SK-MEL-5 (cell line): ENCODE measurements at regions not wholly inside any gene's neighbourhood (a gene's known extent, or its start where the extent isn't known, plus 50 kb on each side); places are given as distances from the start of the nearest gene placed in this dataset.

Source experiments
- DNase-seq: peaks from one replicate; pipeline ENCODE4 v3.0.0-alpha.2; 2016; ENCODE audit warnings: low read depth, low spot score
- in situ Hi-C: cut with HindIII; loops from 2 replicates; pipeline ENCODE4 v1.10.0; 2016; ENCODE audit warnings: low sequenced_read_pairs, high pct_unique_total_duplicates, low pct_unique_long_range_greater_than_20kb

DNA sequence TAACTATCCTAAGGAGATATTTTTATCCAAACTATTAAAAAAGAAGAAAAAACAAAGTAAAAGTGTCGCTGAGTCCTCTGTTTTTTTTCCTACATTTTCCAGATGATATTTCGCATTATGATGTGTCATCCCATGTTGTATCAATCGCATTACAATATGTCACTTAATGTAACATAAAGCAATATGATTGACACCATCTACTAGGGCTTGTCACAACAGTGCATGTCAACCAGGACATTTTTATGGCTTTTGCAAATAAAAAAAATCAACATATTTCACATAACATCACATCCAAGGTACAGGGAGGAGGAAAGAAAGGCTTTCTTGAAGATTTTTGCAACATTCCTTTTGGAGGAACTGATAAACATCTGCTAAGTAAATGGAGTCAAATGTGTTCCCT lies 308.9 kb downstream of the ETAA1 start:
- in situ Hi-C loops = no loop called here
- no peak for DNase-seq

- in situ Hi-C loops = no loop called here
Observed at GRCh38 chr2:67707896-67708295, 310.8 kb downstream of the ETAA1 start.

DNA sequence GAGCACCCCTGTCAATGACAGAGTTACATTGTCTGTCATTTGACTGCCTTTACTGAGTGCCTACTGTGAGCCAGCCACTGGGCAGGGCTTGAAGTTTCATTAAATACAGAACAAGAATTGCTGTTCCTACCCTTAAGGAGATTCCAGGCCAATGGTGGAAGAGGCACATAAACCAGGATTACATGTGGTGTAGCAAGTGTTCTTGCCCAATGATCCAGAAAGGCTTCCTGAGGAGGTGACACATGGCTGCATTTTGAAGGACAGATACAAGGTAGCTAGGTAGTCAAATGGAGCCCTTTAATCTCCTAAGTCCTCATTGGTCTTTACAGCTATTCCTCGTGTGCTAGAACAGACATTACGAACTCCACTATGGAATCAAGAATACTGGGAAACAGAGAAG lies 312.7 kb downstream of the ETAA1 start:
- in situ Hi-C loops = no loop called here
- no peak for DNase-seq

More at GRCh38 chr2:67707896-67708295, 310.8 kb downstream of the ETAA1 start:
- no peak for DNase-seq

DNA sequence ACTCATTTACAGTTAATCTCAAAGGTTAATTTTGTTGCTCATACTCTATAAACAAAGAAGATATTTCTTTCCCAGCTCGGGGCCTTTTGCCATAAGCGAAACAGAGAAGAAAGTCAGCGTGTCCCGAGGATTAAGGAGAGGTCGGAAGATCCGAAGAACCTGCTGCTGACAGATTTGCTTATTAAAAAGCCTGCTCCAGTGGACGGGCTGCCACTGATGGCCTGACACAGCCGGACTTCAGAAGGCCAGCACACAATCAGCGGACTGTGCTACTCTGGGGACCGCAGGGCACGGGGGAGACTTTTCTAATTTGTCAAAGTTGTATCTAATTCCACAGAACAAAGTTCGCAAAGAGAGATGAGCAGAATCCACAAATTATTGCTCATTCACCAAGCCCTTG lies 315.4 kb downstream of the ETAA1 start:
- in situ Hi-C loops = no loop called here

DNA sequence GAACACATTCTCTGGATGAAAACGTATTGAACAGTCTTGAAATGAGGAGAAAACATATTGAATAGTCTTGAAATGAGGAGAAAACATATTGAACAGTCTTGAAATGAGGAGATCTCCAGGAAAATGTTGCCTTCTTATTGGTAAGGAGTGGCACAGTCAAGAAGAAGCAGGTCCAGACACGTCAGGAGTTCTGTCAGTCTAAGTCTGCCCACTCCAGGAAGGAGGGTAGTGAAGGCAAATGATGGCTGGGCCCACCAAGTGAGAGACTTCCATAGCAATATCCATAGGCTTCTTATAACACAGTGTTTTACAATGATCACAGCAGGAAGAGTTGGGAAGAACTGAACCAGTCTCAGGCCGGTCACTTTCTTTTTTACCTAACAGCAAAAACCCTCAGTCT lies 316.2 kb downstream of the ETAA1 start:
- in situ Hi-C loops = no loop called here

More for the DNA sequence above, 315.4 kb downstream of the ETAA1 start:
- DNase-seq = peak; percentile 8

GRCh38 chr2:67716895-67717396 lies 319.8 kb downstream of the ETAA1 start:
- in situ Hi-C loops = no loop called here

More for the DNA sequence above, 316.2 kb downstream of the ETAA1 start:
- no peak for DNase-seq

DNA sequence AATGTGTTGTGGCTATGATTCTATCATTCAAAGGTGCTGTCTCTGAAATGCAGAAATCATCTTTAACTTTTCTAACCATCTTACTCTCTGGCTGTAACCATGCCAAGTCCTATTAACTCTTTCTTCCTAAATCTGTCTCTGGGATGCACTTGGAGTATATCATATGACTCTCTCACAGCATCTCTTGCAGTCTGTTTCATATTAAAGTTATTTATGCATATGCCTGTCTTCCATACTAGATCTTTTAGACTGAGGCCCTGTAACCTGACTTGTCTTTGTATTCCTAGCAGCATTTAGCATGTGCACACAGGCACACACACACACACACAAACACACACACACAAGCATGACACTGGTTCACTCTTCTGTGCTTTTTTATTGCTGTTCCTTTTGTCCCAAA lies 320.6 kb downstream of the ETAA1 start:
- DNase-seq = no peak
- in situ Hi-C loops = no loop called here

More at GRCh38 chr2:67716895-67717396, 319.8 kb downstream of the ETAA1 start:
- no peak for DNase-seq

DNA sequence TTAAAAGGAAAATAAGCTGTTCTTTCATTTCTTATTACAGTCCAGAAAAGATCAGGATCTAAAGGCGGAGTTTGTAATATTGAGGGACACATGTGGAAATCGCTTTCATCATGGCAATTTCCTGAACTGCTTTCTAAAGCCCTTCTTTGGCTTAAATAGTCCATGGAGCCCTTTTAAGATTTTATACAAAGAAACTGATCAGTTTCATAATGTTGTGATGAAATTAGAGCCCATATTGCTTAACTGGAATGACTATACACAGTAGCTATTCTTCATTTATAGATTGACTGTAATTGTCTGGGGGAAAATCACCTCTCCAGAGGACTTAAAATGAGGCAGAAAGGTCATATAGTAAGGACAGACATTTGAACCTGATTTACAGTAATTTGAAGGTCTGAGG lies 322.2 kb downstream of the ETAA1 start:
- in situ Hi-C loops = no loop called here
- DNase-seq = no peak

- no peak for DNase-seq
- in situ Hi-C loops = no loop called here
Observed at GRCh38 chr2:67721516-67721915, 324.4 kb downstream of the ETAA1 start.

- DNase-seq = no peak
- in situ Hi-C loops = no loop called here
Observed at GRCh38 chr2:67724261-67724660, 327.1 kb downstream of the ETAA1 start.

- DNase-seq = no peak
- in situ Hi-C loops = loop anchor here (25.0 kb wide), 1 partner anchor 312 kb away; no protein-coding TSS in a partner anchor
Observed at GRCh38 chr2:67725731-67726130, 328.6 kb downstream of the ETAA1 start.

GRCh38 chr2:67726416-67726815 lies 329.3 kb downstream of the ETAA1 start:
- DNase-seq = no peak
- in situ Hi-C loops = loop anchor here (25.0 kb wide), 1 partner anchor 311 kb away; no protein-coding TSS in a partner anchor

- DNase-seq = no peak
- in situ Hi-C loops = loop anchor here (25.0 kb wide), 1 partner anchor 310 kb away; no protein-coding TSS in a partner anchor
Observed at GRCh38 chr2:67727131-67727530, 330.0 kb downstream of the ETAA1 start.

DNA sequence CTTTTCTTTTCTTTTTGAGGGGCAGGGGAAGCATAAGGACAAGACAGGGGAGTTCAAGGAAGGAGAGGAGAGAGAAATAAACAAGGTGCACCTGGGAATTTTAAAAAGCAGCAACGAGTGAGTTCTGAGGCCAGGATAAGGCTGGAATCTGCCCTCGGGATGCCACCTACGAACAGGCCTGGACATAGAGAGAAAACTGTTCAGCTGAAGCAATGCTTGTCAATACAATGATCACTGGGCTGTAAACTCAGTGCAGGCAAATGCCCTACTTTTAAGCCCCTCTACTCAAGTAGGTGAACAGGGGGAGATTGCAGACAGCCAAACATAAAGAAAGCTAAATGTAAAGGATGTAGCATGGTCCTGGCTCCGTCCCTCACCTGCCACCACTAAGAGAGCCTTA lies 330.5 kb downstream of the ETAA1 start:
- in situ Hi-C loops = loop anchor here (25.0 kb wide), 1 partner anchor 310 kb away; no protein-coding TSS in a partner anchor
- DNase-seq = no peak

DNA sequence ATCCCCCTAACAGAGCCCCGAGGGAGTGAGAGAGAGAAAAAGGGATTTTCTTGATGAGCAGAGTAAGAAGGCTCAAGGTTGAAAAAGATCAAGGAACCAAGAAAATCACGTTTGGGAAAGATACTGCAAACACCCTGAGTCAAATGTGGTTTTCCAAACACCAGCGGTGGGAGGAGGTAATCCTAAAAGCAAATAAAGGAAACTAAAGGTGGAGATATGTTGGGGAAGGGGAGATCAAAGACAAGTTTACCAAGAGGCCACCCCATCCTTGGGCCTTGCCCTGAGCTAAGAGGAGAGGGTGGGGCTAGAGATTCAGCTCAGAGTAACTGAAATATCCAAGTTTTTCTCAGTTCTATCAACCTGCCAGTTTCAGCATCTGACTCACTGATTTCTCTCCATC lies 332.3 kb downstream of the ETAA1 start:
- no peak for DNase-seq
- in situ Hi-C loops = loop anchor here (25.0 kb wide), 1 partner anchor 308 kb away; no protein-coding TSS in a partner anchor

DNA sequence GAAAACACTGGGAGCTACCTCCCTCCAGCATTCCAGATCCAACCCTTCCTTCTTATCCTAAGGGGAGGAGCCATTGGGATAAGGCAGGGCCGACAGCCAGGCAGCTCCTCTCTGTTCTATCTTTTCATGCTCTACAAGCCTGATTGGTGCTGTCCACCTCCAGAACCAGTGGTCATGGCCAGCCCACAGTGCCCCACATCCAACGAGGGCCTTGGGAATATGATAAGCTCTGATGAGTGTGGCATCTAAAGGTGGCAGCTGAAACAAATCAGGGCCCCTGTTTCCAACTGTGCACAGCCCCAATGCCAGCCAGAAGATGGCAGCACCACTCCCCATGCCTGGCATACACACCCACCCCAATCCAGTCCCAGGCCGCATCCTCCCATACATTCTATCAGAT lies 329.3 kb downstream of the C1D start:
- in situ Hi-C loops = loop anchor here (25.0 kb wide), 1 partner anchor 304 kb away; no protein-coding TSS in a partner anchor
- DNase-seq = peak; percentile 80

DNA sequence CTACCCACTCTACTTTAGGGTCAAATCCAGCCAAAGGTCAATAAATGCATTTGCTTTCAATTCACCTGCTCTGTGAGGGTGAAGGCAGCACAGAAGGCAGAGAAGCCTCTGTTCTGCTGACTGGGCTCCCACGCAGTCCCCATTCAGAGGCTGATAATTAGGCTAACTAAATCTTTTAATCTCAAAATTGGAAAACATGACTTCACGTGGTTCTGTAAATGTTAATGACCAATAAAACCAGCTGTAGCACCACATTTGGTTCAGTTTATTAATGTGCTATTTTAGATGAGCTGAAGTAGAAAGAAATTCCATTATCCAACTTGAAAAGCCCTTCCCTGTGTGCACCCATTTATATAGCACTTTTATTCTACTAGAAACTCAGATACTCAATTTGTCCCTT lies 310.6 kb downstream of the C1D start:
- DNase-seq = no peak
- in situ Hi-C loops = no loop called here

GRCh38 chr2:67752969-67753368 lies 309.8 kb downstream of the C1D start:
- no peak for DNase-seq

GRCh38 chr2:67755156-67755882 lies 307.5 kb downstream of the C1D start:
- in situ Hi-C loops = no loop called here
- no peak for DNase-seq

More at GRCh38 chr2:67752969-67753368, 309.8 kb downstream of the C1D start:
- in situ Hi-C loops = no loop called here
